PC-3 (cell line): ENCODE measurements at regions not wholly inside any gene's neighbourhood (a gene's known extent, or its start where the extent isn't known, plus 50 kb on each side); places are given as distances from the start of the nearest gene placed in this dataset.
"Not testable (repeated sequence)": the region's sequence is repeated elsewhere in the genome, so short reads cannot be mapped to it uniquely, and the experiment has no call there.

Experiments
- ATAC-seq: fragments of 200-7000 bp; cut with Tn5 transposase; 2 replicates; pipeline ENCODE4 v1.9.1; 2020; ENCODE audit warnings: mild to moderate bottlenecking, moderate library complexity
- BruUV-seq: library from RNA; stranded (reverse); fragments of 400-500 nt; replicated peaks from 2 replicates; lab custom pipeline; 2021; lab: Mats Ljungman, UMichigan
- CTCF ChIA-PET: fragments of 300-600 bp; sonication (Branson Sonifier 250); formaldehyde crosslinking; loops from one replicate; lab custom pipeline; 2022; ENCODE audit warnings: antibody characterized with exemption; lab: Charles Lee
- POLR2A ChIA-PET: fragments of 300-600 bp; sonication (Branson Sonifier 250); formaldehyde crosslinking; loops from one replicate; lab custom pipeline; 2022; ENCODE audit warnings: antibody characterized with exemption; ENCODE audit not compliant: unreplicated experiment; lab: Charles Lee
- DNase-seq: peaks from one replicate; pipeline ENCODE4 v3.0.0-alpha.2; 2015
- H2AFZ ChIP-seq: fragments of 300-600 bp; sonication (generic); 2 replicates; pipeline ENCODE4 v1.6.0; 2016; ENCODE audit warnings: antibody characterized with exemption, low read length
- H3F3A ChIP-seq: fragments of 300-600 bp; sonication (generic); one replicate; pipeline ENCODE4 v1.6.0; 2017; ENCODE audit warnings: antibody characterized with exemption, low read length, control low read depth, mild to moderate bottlenecking; ENCODE audit not compliant: unreplicated experiment
- H3K27ac ChIP-seq: fragments of 300-600 bp; sonication (generic); 2 replicates; pipeline ENCODE4 v1.5.1; 2016; ENCODE audit warnings: mild to moderate bottlenecking, low read length
- H3K27me3 ChIP-seq: fragments of 300-600 bp; sonication (generic); 2 replicates; pipeline ENCODE4 v1.6.1; 2016; ENCODE audit warnings: low read length, mixed read lengths
- H3K36me3 ChIP-seq: fragments of 300-600 bp; sonication (generic); 2 replicates; pipeline ENCODE4 v1.6.1; 2016; ENCODE audit warnings: low read depth, mixed run types, low read length, mixed read lengths
- H3K4me1 ChIP-seq: fragments of 300-600 bp; sonication (generic); 2 replicates; pipeline ENCODE4 v1.5.1; 2016; ENCODE audit warnings: low read length; ENCODE audit not compliant: insufficient read depth
- H3K4me2 ChIP-seq: fragments of 300-600 bp; sonication (generic); 2 replicates; pipeline ENCODE4 v1.6.0; 2016; ENCODE audit warnings: low read length
- H3K4me3 ChIP-seq: fragments of 300-600 bp; sonication (generic); 2 replicates; pipeline ENCODE4 v1.5.1; 2016; ENCODE audit warnings: mild to moderate bottlenecking, low read length, mixed read lengths
- H3K79me2 ChIP-seq: fragments of 300-600 bp; sonication (generic); 2 replicates; pipeline ENCODE4 v1.6.1; 2017; ENCODE audit warnings: low read length, mixed read lengths
- H3K9ac ChIP-seq: fragments of 300-600 bp; sonication (generic); 2 replicates; pipeline ENCODE4 v1.6.0; 2016; ENCODE audit warnings: mild to moderate bottlenecking, low read length
- H3K9me2 ChIP-seq: fragments of 300-600 bp; sonication (generic); replicated peaks from 2 replicates; pipeline ENCODE4 v1.6.1; 2016; ENCODE audit warnings: mixed run types, low read length, mixed read lengths
- H3K9me3 ChIP-seq: fragments of 300-600 bp; sonication (generic); 2 replicates; pipeline ENCODE4 v1.6.1; 2016; ENCODE audit warnings: low read length, mixed read lengths
- H4K20me1 ChIP-seq: fragments of 300-600 bp; sonication (generic); 2 replicates; pipeline ENCODE4 v1.6.1; 2016; ENCODE audit warnings: low read length, mixed read lengths
- CTCF ChIP-seq: fragments of 300-600 bp; sonication (generic); conservative IDR thresholded peaks from 2 replicates; pipeline ENCODE4 v1.5.1; 2017; ENCODE audit warnings: antibody characterized with exemption, low read depth, mild to moderate bottlenecking, low read length
- intact Hi-C: fragments of 100-400 bp; cut with micrococcal nuclease; formaldehyde crosslinking; loops from 2 replicates; pipeline ENCODE4 v1.9.0; 2023

GRCh38 chr11:67792273-67792990, 118.0 kb upstream of the ALDH3B2 start:
- H3K9ac ChIP-seq, CTCF ChIA-PET, H3K9me2 ChIP-seq, H3K9me3 ChIP-seq, H3K4me1 ChIP-seq, H3K79me2 ChIP-seq, DNase-seq, H3K27me3 ChIP-seq, H3K27ac ChIP-seq, H3K36me3 ChIP-seq, H3K4me3 ChIP-seq, POLR2A ChIA-PET, ATAC-seq, H4K20me1 ChIP-seq, intact Hi-C loops, H2AFZ ChIP-seq, H3F3A ChIP-seq: not testable (repeated sequence)
- H3K4me2 ChIP-seq = peak overlapping the region; percentile 4
- TF ChIP-seq CTCF = peak; percentile 62
- TSS peak; percentile 17 for BruUV-seq

- H3K9ac ChIP-seq, H3K27me3 ChIP-seq, H3K9me3 ChIP-seq, H4K20me1 ChIP-seq, H3K4me2 ChIP-seq, H3K4me3 ChIP-seq, ATAC-seq, H3K36me3 ChIP-seq, BruUV-seq, POLR2A ChIA-PET, H3K27ac ChIP-seq, H2AFZ ChIP-seq, DNase-seq, CTCF ChIA-PET, H3K4me1 ChIP-seq, intact Hi-C loops, H3F3A ChIP-seq, H3K79me2 ChIP-seq, H3K9me2 ChIP-seq: not testable (repeated sequence)
Observed at GRCh38 chr11:67791598-67792170, 117.3 kb upstream of the ALDH3B2 start.

- H3K79me2 ChIP-seq, H3K9me3 ChIP-seq, H3K9me2 ChIP-seq, CTCF ChIA-PET, ATAC-seq, H3K4me2 ChIP-seq, H3K4me3 ChIP-seq, H3K9ac ChIP-seq, H3K27ac ChIP-seq, H4K20me1 ChIP-seq, intact Hi-C loops, POLR2A ChIA-PET, H2AFZ ChIP-seq, H3K36me3 ChIP-seq, DNase-seq, H3K27me3 ChIP-seq, H3K4me1 ChIP-seq, H3F3A ChIP-seq, BruUV-seq: not testable (repeated sequence)
Observed at GRCh38 chr11:67788341-67788695, 113.9 kb upstream of the ALDH3B2 start.

- H3K4me3 ChIP-seq, BruUV-seq, H3K79me2 ChIP-seq, CTCF ChIA-PET, H3K27me3 ChIP-seq, H3K9me3 ChIP-seq, H3K36me3 ChIP-seq, H3K4me2 ChIP-seq, ATAC-seq, DNase-seq, H3K9me2 ChIP-seq, H4K20me1 ChIP-seq, H3F3A ChIP-seq, H3K27ac ChIP-seq, POLR2A ChIA-PET, intact Hi-C loops, H2AFZ ChIP-seq, H3K4me1 ChIP-seq, H3K9ac ChIP-seq: not testable (repeated sequence)
Observed at GRCh38 chr11:67787681-67788340, 113.4 kb upstream of the ALDH3B2 start.

GRCh38 chr11:67781967-67782366, 107.5 kb upstream of the ALDH3B2 start:
- CTCF ChIA-PET, H3F3A ChIP-seq, POLR2A ChIA-PET, intact Hi-C loops, ATAC-seq, DNase-seq, H3K27ac ChIP-seq, H3K4me3 ChIP-seq, H4K20me1 ChIP-seq, BruUV-seq, H3K79me2 ChIP-seq, H3K27me3 ChIP-seq, H3K9me3 ChIP-seq, H3K36me3 ChIP-seq, H3K4me1 ChIP-seq, H3K9me2 ChIP-seq, H3K4me2 ChIP-seq, H3K9ac ChIP-seq, H2AFZ ChIP-seq: not testable (repeated sequence)

- H4K20me1 ChIP-seq, H3K9me3 ChIP-seq, H3K27ac ChIP-seq, H2AFZ ChIP-seq, H3F3A ChIP-seq, H3K79me2 ChIP-seq, CTCF ChIA-PET, H3K9ac ChIP-seq, BruUV-seq, H3K4me3 ChIP-seq, H3K9me2 ChIP-seq, ATAC-seq, intact Hi-C loops, H3K36me3 ChIP-seq, H3K4me1 ChIP-seq, H3K4me2 ChIP-seq, DNase-seq, H3K27me3 ChIP-seq, POLR2A ChIA-PET: not testable (repeated sequence)
Observed at GRCh38 chr11:67781506-67781905, 107.1 kb upstream of the ALDH3B2 start.
